Lower lobe of right lung (tissue), 2 donors: ENCODE measurements at regions not wholly inside any gene's neighbourhood (a gene's known extent, or its start where the extent isn't known, plus 50 kb on each side); places are given as distances from the start of the nearest gene placed in this dataset.

Experiments used
- ATAC-seq, 2 donors: fragments of 200-7000 bp; cut with Tn5 transposase; one replicate each; pipeline ENCODE4 v1.9.1; 2020 to 2022; ENCODE audit warnings: mild to moderate bottlenecking in 2 of 2, moderate library complexity in 2 of 2
- DNase-seq: peaks from one replicate; pipeline ENCODE4 v3.0.0-alpha.2; 2020
- H3K27ac ChIP-seq: fragments of 200-600 bp; one replicate; pipeline ENCODE4 v1.8.0; 2022
- H3K27me3 ChIP-seq: fragments of 200-600 bp; one replicate; pipeline ENCODE4 v1.8.0; 2022; ENCODE audit warnings: low read depth
- H3K36me3 ChIP-seq: fragments of 200-600 bp; one replicate; pipeline ENCODE4 v1.8.0; 2022; ENCODE audit warnings: mild to moderate bottlenecking
- H3K4me1 ChIP-seq: fragments of 200-600 bp; one replicate; pipeline ENCODE4 v1.8.0; 2022
- H3K4me3 ChIP-seq: fragments of 200-600 bp; one replicate; pipeline ENCODE4 v1.8.0; 2022; ENCODE audit warnings: mild to moderate bottlenecking
- H3K9me3 ChIP-seq: fragments of 200-600 bp; one replicate; pipeline ENCODE4 v1.8.0; 2022
- intact Hi-C: fragments of 100-400 bp; cut with DNase I; formaldehyde crosslinking; loops from one replicate; pipeline ENCODE4 v1.11.0; 2022
- TF ChIP-seq, protein P1 (sequence below): fragments of 200-600 bp; IDR thresholded peaks from one replicate; pipeline ENCODE4 v1.8.0; 2022; ENCODE audit warnings: antibody characterized with exemption, mild to moderate bottlenecking
- donor health status: DM: no; HTN: yes; CAD: no; lungs with severe emphysema.

DNA sequence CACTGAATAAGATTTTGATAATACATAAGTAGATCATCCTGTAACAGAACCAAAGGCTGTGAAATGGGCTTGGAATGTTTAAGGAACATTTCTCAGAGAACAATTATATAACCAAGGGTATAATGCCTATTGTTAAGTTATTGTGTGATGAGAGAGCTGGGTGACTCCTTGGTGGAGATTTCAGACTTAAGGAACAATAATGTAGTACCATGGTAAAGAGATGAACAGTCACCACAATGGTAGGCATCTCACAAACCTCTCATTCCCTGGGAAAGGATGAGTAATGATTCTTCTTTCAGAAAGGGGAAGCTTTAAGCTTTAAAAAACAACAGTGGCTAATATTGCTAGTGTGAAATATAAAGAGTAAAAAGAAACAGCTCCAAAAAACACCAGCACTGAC lies 147.4 kb downstream of the TRIM36 start:
- no peaks in the 10 kb centered on the region for H3K9me3 ChIP-seq
- H3K27ac ChIP-seq: no peak overlapping the region
- H3K36me3 ChIP-seq: no peaks in the 10 kb centered on the region
- H3K4me3 ChIP-seq: no peak overlapping the region
- TF ChIP-seq, protein P1, sequence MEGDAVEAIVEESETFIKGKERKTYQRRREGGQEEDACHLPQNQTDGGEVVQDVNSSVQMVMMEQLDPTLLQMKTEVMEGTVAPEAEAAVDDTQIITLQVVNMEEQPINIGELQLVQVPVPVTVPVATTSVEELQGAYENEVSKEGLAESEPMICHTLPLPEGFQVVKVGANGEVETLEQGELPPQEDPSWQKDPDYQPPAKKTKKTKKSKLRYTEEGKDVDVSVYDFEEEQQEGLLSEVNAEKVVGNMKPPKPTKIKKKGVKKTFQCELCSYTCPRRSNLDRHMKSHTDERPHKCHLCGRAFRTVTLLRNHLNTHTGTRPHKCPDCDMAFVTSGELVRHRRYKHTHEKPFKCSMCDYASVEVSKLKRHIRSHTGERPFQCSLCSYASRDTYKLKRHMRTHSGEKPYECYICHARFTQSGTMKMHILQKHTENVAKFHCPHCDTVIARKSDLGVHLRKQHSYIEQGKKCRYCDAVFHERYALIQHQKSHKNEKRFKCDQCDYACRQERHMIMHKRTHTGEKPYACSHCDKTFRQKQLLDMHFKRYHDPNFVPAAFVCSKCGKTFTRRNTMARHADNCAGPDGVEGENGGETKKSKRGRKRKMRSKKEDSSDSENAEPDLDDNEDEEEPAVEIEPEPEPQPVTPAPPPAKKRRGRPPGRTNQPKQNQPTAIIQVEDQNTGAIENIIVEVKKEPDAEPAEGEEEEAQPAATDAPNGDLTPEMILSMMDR: no peak
- DNase-seq (no peak), ATAC-seq (no peak)
- no peaks in the 10 kb centered on the region for H3K27me3 ChIP-seq
- intact Hi-C loops: no loop called here
- no peaks in the 10 kb centered on the region for H3K4me1 ChIP-seq

DNA sequence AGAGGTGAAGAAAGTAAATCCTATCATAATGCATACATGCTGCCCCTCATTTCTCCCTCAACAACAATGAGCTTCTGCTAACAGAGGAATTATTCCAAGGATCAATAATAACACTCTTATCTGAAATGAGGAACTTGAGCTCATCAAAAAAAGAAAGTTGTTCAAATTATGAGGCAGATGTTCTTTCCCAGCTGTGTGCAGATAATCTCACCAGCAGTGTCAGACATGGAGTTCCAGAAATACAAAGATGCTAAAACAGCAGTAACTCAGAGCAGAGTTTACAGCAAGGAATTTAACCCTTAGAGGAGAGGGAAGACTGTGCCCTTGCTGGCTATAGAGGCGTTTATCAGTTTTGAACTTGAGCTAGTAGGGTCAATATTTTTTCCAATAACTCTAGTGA lies 153.1 kb downstream of the TRIM36 start:
- Histone ChIP-seq H3K4me3 (no peak overlapping the region), H3K27me3 (no peaks in the 10 kb centered on the region), H3K4me1 (no peaks in the 10 kb centered on the region), H3K9me3 (no peaks in the 10 kb centered on the region), H3K27ac (no peak overlapping the region), H3K36me3 (no peaks in the 10 kb centered on the region)
- intact Hi-C loops: no loop called here
- DNase-seq (no peak), ATAC-seq (no peak)
- TF ChIP-seq, protein P1: no peak

DNA sequence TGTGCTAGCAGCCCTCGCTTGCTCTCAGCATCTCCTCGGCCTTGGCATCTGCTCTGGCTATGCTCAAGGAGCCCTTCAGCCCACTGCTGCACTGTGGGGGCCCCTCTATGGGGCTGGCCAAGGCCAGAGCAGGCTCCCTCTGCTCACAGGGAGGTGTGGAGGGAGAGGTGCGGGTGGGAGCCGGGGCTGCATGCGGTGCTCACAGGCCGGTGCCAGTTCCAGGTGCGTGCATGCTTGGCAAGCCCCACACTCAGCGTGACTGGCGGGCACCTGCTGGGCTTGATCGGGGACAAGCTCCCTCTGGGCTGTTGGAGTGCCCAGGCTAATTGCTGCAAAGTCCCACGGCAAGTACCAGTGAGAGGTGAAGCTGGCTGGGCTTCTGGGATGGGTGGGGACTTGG lies 170.5 kb downstream of the TRIM36 start:
- no peaks in the 10 kb centered on the region for H3K36me3 ChIP-seq
- no peaks in the 10 kb centered on the region for H3K27me3 ChIP-seq
- H3K27ac ChIP-seq: no peak overlapping the region
- intact Hi-C loops: no loop called here
- no peak overlapping the region for H3K4me3 ChIP-seq
- TF ChIP-seq, protein P1: no peak
- no peaks in the 10 kb centered on the region for H3K9me3 ChIP-seq
- DNase-seq (no peak), ATAC-seq (peak in 1 of 2 donors; percentile 32)
- H3K4me1 ChIP-seq: no peaks in the 10 kb centered on the region

DNA sequence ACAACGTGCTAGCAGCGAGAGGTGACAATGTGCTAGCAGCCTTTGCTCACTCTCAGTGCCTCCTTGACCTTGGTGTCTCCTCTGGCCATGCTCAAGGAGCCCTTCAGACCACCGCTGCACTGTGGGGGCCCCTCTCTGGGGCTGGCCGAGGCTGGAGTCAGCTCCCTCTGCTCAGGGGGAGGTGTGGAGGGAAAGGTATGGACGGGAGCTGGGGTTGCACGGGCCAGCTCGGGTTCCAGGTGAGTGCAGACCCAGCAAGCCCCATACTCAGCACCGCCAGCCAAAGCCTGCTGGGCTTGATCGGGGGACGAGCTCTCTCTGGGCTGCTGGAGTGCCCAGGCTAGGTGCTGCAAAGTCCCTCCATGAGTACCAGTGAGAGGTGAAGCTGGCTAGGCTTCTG lies 180.2 kb downstream of the TRIM36 start:
- no peak for DNase-seq
- intact Hi-C loops: no loop called here
- Histone ChIP-seq H3K4me1 (no peaks in the 10 kb centered on the region), H3K9me3 (no peaks in the 10 kb centered on the region), H3K4me3 (no peak overlapping the region), H3K27me3 (no peaks in the 10 kb centered on the region), H3K27ac (no peak overlapping the region), H3K36me3 (no peaks in the 10 kb centered on the region)
- TF ChIP-seq, protein P1: no peak
- ATAC-seq: no peak

DNA sequence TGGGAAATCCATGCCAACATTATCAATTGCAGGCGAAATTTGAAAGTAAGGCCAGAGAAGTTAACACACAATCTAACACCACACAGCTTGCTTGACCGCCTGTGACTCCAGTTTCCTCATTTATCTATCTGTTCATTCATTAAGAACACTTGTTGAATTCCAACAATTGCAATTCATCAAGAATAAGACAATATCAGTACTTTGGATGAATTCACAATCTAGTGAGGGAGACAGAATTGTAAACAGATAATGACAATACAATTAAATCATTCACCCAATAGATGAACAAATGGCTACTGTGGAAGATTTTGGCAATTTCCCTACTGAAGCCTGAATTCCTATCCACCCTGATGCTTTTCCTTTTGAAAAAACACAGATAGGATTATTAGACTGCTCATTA lies 181.6 kb downstream of the TRIM36 start:
- Histone ChIP-seq H3K36me3 (no peaks in the 10 kb centered on the region), H3K4me1 (no peaks in the 10 kb centered on the region), H3K9me3 (no peaks in the 10 kb centered on the region), H3K27ac (no peak overlapping the region), H3K27me3 (no peaks in the 10 kb centered on the region), H3K4me3 (no peak overlapping the region)
- intact Hi-C loops: no loop called here
- ATAC-seq (no peak), DNase-seq (no peak)
- TF ChIP-seq, protein P1: no peak

DNA sequence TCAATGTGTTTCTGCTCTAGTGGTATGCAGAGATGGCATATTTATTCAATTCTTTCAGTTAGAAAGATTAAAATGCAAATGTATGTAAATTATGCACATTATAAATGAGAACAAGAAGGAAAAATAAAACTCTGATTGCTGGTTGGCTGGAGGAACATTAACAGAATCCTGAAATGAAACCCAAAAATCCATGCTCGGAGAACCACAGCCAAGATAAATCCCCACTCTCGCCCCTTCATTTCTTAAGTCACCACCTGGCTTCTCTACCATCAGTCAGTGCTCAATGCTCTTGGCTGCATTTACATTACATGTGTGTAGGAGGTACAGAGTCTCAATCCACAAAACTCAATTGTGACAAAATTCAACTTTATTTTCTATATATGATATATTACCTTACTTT lies 184.9 kb downstream of the TRIM36 start:
- intact Hi-C loops: no loop called here

More for the DNA sequence above, 184.9 kb downstream of the TRIM36 start:
- Histone ChIP-seq H3K27ac (no peak overlapping the region), H3K36me3 (no peaks in the 10 kb centered on the region), H3K9me3 (no peaks in the 10 kb centered on the region), H3K4me3 (no peak overlapping the region), H3K27me3 (no peaks in the 10 kb centered on the region), H3K4me1 (no peaks in the 10 kb centered on the region)
- DNase-seq (no peak), ATAC-seq (no peak)
- TF ChIP-seq, protein P1: no peak
